OCI-LY7 (cell line): ENCODE measurements at regions not wholly inside any gene's neighbourhood (a gene's known extent, or its start where the extent isn't known, plus 50 kb on each side); places are given as distances from the start of the nearest gene placed in this dataset.

Source experiments
- CTCF ChIP-seq: fragments of 200-600 bp; sonication (generic); conservative IDR thresholded peaks from 2 replicates; pipeline ENCODE4 v1.5.1; 2014; ENCODE audit warnings: mild to moderate bottlenecking, antibody characterized with exemption, low read length, moderate library complexity, mixed read lengths
- EZH2phosphoT487 ChIP-seq: fragments of 200-600 bp; sonication (generic); IDR thresholded peaks from 2 replicates; pipeline ENCODE4 v1.6.1; 2018; ENCODE audit warnings: low read depth, borderline replicate concordance, mild to moderate bottlenecking, mixed run types, antibody characterized with exemption, low read length, moderate library complexity, mixed read lengths

- TF ChIP-seq CTCF (no peak), EZH2phosphoT487 (no peak)
Observed at GRCh38 chr1:232291261-232291660, 338.7 kb downstream of the SIPA1L2 start.
